ENCODE measurements at regions not wholly inside any gene's neighbourhood (a gene's known extent, or its start where the extent isn't known, plus 50 kb on each side); places are given as distances from the start of the nearest gene placed in this dataset.

DNA sequence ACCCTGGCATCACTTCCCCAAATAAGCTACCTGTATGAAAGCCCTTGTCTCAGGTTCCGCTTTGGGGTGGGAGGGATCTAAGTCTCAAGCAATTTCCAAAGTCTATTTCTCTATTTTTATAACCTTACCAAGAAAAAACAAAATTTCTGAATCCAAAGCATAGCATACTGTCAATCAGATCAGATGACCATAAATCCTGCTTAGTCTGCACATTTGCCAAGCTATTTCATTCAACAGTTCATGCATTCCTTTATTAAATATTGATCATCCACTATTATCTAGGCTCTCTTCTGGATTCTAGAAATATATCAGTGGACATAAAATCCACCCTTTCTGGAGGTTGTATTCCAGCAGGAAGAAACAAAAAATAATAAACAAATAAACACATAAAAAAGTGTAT, 263.5 kb upstream of the USP15 start:
- no peak for DNase-seq (ENCODE audit: low read depth in 4 of 6, low spot score in 6 of 6)

DNA sequence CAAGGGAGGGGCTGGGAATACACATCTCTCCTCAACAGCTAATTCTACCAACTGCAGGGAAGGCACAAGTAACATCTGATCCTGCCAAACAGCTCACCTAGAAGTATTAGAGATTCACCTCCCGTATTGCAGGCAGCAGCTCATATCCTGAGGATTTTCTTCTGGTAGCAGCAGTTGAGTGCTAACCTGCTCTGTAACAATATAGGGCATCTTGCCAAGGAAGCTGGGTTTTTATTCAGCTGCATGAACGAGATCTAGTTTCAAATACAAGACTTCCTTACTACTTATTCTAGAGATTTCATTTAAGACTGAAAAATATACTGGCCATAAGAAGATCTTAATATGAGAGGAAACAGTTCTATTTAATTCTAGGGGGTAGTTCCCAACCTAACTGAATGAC, 261.4 kb upstream of the USP15 start:
- H3K36me3 ChIP-seq (ENCODE audit: control insufficient read depth, insufficient read depth, low read length): no peaks in the 10 kb centered on the region
- no peak overlapping the region for H3K4me3 ChIP-seq (ENCODE audit: low read depth, low read length)
- H3K27me3 ChIP-seq (ENCODE audit: control insufficient read depth, insufficient read depth, low read length): no peaks in the 10 kb centered on the region
- H3K9me3 ChIP-seq (ENCODE audit: control insufficient read depth, insufficient read depth, low read length): no peaks in the 10 kb centered on the region
- H3K27ac ChIP-seq (ENCODE audit: low read depth, low read length): no peak overlapping the region
- 67% methylated on average over 1 of the region's 2 CpGs for WGBS (ENCODE audit: insufficient coverage)
- DNase-seq (ENCODE audit: low read depth in 4 of 6, low spot score in 6 of 6): peak in 2 of 6 donors; percentile 9 to 45
- no peaks in the 10 kb centered on the region for H3K4me1 ChIP-seq (ENCODE audit: control insufficient read depth, insufficient read depth, low read length)

More for the DNA sequence above, 263.5 kb upstream of the USP15 start:
- WGBS (ENCODE audit: insufficient coverage): no CpG with 5 or more reads among the region's 1 CpG
- Histone ChIP-seq H3K9me3 (ENCODE audit: control insufficient read depth, insufficient read depth, low read length) (no peaks in the 10 kb centered on the region), H3K27me3 (ENCODE audit: control insufficient read depth, insufficient read depth, low read length) (no peaks in the 10 kb centered on the region), H3K36me3 (ENCODE audit: control insufficient read depth, insufficient read depth, low read length) (no peaks in the 10 kb centered on the region), H3K4me3 (ENCODE audit: low read depth, low read length) (no peak overlapping the region), H3K4me1 (ENCODE audit: control insufficient read depth, insufficient read depth, low read length) (no peaks in the 10 kb centered on the region), H3K27ac (ENCODE audit: low read depth, low read length) (no peak overlapping the region)

DNA sequence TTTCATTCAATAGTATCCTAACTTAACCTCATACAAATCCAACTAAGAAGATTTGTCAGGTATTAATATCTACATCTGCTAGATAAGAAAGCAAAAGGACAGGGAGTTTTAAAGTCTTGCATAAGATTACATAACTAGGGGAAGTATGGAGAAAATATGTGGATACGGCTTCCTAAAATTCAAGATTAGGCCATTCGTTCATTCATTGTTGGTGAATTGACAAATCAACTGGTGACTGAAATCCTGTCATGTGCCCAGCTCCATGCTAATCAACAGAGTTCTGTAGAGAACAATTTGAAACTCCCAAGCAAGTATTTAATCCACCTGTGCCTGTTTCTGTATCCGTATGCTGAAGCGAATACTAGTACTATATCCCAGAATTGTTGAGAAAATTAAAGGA, 260.9 kb upstream of the USP15 start:
- no peak for DNase-seq (ENCODE audit: low read depth in 4 of 6, low spot score in 6 of 6)
- no peak overlapping the region for H3K27ac ChIP-seq (ENCODE audit: low read depth, low read length)
- H3K36me3 ChIP-seq (ENCODE audit: control insufficient read depth, insufficient read depth, low read length): no peaks in the 10 kb centered on the region
- H3K27me3 ChIP-seq (ENCODE audit: control insufficient read depth, insufficient read depth, low read length): no peaks in the 10 kb centered on the region
- 81% methylated on average over 2 of the region's 4 CpGs for WGBS (ENCODE audit: insufficient coverage)
- no peaks in the 10 kb centered on the region for H3K4me1 ChIP-seq (ENCODE audit: control insufficient read depth, insufficient read depth, low read length)
- H3K4me3 ChIP-seq (ENCODE audit: low read depth, low read length): no peak overlapping the region
- no peaks in the 10 kb centered on the region for H3K9me3 ChIP-seq (ENCODE audit: control insufficient read depth, insufficient read depth, low read length)

DNA sequence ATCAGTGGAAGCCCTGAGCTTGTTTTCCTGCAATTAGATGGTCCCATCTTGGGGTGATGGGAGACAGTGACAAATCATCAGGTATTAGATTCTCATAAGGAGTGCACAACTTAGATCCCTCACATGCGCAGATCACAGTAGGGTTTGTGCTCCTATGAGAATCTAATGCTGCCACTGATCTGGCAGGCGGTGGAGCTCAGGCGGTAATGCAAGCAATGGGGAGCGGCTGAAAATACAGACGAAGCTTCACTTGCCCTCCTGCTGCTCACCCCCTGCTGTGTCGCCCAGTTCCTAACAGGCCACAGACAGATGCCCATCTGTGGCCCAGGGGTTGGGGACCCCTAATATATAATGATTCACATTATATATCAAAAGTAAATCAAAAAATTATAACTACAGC, 258.8 kb upstream of the USP15 start:
- Histone ChIP-seq H3K4me1 (ENCODE audit: control insufficient read depth, insufficient read depth, low read length) (no peaks in the 10 kb centered on the region), H3K4me3 (ENCODE audit: low read depth, low read length) (no peak overlapping the region), H3K36me3 (ENCODE audit: control insufficient read depth, insufficient read depth, low read length) (no peaks in the 10 kb centered on the region), H3K9me3 (ENCODE audit: control insufficient read depth, insufficient read depth, low read length) (no peaks in the 10 kb centered on the region), H3K27me3 (ENCODE audit: control insufficient read depth, insufficient read depth, low read length) (no peaks in the 10 kb centered on the region), H3K27ac (ENCODE audit: low read depth, low read length) (no peak overlapping the region)
- WGBS (ENCODE audit: insufficient coverage): 92% methylated on average over 3 of the region's 6 CpGs
- no peak for DNase-seq (ENCODE audit: low read depth in 4 of 6, low spot score in 6 of 6)

DNA sequence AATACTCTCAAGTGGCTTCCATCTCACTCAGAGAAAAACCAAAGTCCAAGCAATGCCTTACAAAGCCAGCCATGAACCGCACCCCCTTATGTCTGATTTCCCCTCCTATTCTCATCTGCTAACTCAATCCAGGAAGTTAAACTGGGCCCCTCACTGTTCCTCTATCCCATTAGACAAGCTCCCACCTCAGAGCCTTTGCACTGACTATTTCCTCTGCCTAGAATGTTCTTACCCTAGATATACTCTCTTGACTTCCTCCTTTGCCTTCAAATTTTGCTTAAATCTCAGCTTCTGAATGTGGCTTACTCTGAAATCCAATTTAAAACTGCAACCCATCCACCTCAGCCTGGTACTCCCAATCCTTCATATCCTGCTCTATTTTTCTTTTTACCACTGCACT, 257.0 kb upstream of the USP15 start:
- H3K27ac ChIP-seq (ENCODE audit: low read depth, low read length): no peak overlapping the region
- no peaks in the 10 kb centered on the region for H3K9me3 ChIP-seq (ENCODE audit: control insufficient read depth, insufficient read depth, low read length)
- H3K4me1 ChIP-seq (ENCODE audit: control insufficient read depth, insufficient read depth, low read length): no peaks in the 10 kb centered on the region
- 89% methylated on average over 1 of the region's 1 CpG for WGBS (ENCODE audit: insufficient coverage)
- H3K36me3 ChIP-seq (ENCODE audit: control insufficient read depth, insufficient read depth, low read length): no peaks in the 10 kb centered on the region
- DNase-seq (ENCODE audit: low read depth in 4 of 6, low spot score in 6 of 6): no peak
- H3K27me3 ChIP-seq (ENCODE audit: control insufficient read depth, insufficient read depth, low read length): no peaks in the 10 kb centered on the region
- no peak overlapping the region for H3K4me3 ChIP-seq (ENCODE audit: low read depth, low read length)

DNA sequence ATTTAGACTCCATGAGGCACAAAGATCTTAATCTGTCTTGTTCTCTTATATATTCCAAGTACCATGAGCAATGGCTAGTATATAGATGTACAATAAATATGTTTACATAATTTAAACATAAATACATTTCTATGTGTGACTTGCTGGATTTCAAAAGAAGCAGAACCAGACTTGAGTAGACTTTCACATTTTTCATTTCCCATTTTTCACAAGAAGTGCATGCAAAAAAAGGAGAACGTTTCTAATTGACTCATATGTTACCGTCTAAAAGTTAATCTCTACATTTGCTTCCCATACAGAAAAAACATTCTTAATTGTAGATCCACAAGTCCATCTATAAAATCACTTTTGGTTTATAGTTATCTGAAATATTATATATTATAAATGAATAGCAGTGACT, 256.5 kb upstream of the USP15 start:
- no peaks in the 10 kb centered on the region for H3K36me3 ChIP-seq (ENCODE audit: control insufficient read depth, insufficient read depth, low read length)
- H3K4me3 ChIP-seq (ENCODE audit: low read depth, low read length): no peak overlapping the region
- no CpG with 5 or more reads among the region's 2 CpGs for WGBS (ENCODE audit: insufficient coverage)
- H3K27me3 ChIP-seq (ENCODE audit: control insufficient read depth, insufficient read depth, low read length): no peaks in the 10 kb centered on the region
- no peak for DNase-seq (ENCODE audit: low read depth in 4 of 6, low spot score in 6 of 6)
- H3K27ac ChIP-seq (ENCODE audit: low read depth, low read length): no peak overlapping the region
- H3K9me3 ChIP-seq (ENCODE audit: control insufficient read depth, insufficient read depth, low read length): no peaks in the 10 kb centered on the region
- H3K4me1 ChIP-seq (ENCODE audit: control insufficient read depth, insufficient read depth, low read length): no peaks in the 10 kb centered on the region

DNA sequence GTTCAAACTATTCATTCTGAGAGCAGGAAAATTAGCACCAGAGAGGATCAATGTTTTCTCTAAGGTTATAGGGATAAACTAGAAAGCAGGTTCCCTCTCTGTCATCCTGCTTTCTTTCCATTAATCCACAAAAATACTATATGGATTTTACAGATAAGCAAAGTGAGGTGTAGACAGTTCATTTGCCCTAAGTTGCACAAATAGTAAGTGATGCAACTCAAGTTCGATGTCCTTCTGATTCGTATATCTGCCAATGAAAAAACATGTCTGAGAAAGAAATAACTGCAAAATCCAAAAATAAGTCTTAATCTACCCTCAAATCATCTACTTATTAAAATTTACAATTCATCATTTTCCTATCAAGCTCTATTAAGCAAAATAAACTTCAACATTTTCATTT, 254.6 kb upstream of the USP15 start:
- H3K4me1 ChIP-seq (ENCODE audit: control insufficient read depth, insufficient read depth, low read length): no peaks in the 10 kb centered on the region
- H3K36me3 ChIP-seq (ENCODE audit: control insufficient read depth, insufficient read depth, low read length): no peaks in the 10 kb centered on the region
- no peaks in the 10 kb centered on the region for H3K9me3 ChIP-seq (ENCODE audit: control insufficient read depth, insufficient read depth, low read length)
- DNase-seq (ENCODE audit: low read depth in 4 of 6, low spot score in 6 of 6): no peak
- no CpG with 5 or more reads among the region's 2 CpGs for WGBS (ENCODE audit: insufficient coverage)
- H3K27ac ChIP-seq (ENCODE audit: low read depth, low read length): no peak overlapping the region
- H3K27me3 ChIP-seq (ENCODE audit: control insufficient read depth, insufficient read depth, low read length): no peaks in the 10 kb centered on the region
- H3K4me3 ChIP-seq (ENCODE audit: low read depth, low read length): no peak overlapping the region

DNA sequence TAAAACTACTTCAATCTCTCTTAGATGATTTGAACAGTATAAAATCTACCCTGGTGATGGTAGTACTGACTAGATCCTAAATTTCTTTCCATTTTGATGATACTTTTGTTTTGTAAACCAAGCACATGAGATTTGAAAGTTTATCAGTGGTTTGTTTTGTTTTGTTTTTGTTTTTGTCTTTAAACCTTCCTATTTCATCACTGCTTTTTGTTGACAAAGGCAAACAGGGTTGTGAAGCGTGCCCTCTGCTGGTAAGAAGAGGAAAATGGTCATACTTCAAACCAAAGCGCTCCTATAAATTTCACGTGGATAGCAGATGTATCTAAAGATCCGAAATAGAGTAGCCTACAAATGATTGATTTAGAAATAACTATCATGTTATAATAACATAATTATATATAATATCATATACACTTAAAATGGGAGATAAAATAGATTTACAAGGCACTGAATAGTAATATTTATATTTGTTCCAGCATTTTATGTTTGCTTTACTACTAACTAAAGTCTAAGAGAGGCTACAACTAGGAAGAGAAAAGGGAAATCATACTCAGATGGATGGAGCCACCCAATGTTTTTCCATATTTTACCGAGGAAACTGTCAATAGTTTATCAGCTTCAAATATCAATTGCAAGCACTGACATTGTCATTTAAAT, 254.0 kb upstream of the USP15 start:
- Histone ChIP-seq H3K27me3 (ENCODE audit: control insufficient read depth, insufficient read depth, low read length) (no peaks in the 10 kb centered on the region), H3K4me3 (ENCODE audit: low read depth, low read length) (no peak overlapping the region), H3K4me1 (ENCODE audit: control insufficient read depth, insufficient read depth, low read length) (no peaks in the 10 kb centered on the region), H3K9me3 (ENCODE audit: control insufficient read depth, insufficient read depth, low read length) (no peaks in the 10 kb centered on the region), H3K36me3 (ENCODE audit: control insufficient read depth, insufficient read depth, low read length) (no peaks in the 10 kb centered on the region), H3K27ac (ENCODE audit: low read depth, low read length) (no peak overlapping the region)
- 78% methylated on average over 1 of the region's 5 CpGs for WGBS (ENCODE audit: insufficient coverage)
- DNase-seq (ENCODE audit: low read depth in 4 of 6, low spot score in 6 of 6): peak in 3 of 6 donors; percentile 14 to 71 (median 60)

DNA sequence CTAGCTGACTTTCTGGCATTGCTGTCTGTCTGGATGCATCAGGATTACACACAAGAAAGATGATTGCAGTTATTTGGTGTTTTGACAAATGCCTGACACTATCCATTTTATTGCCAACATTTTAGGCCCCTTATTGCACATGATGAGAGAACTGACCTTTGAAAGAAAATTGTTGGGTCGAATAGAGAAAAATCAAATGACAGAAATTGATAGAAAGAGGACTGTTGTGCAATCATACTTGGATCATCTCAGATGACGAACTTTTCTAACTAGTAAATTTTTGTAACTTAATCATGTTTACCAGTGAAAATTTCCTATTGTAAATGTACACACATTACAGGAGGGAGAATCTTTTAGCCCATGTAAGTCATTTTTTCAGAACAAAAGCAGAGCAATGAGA, 251.5 kb upstream of the USP15 start:
- H3K9me3 ChIP-seq (ENCODE audit: control insufficient read depth, insufficient read depth, low read length): no peaks in the 10 kb centered on the region
- no peaks in the 10 kb centered on the region for H3K4me1 ChIP-seq (ENCODE audit: control insufficient read depth, insufficient read depth, low read length)
- H3K36me3 ChIP-seq (ENCODE audit: control insufficient read depth, insufficient read depth, low read length): no peaks in the 10 kb centered on the region
- H3K4me3 ChIP-seq (ENCODE audit: low read depth, low read length): no peak overlapping the region
- WGBS (ENCODE audit: insufficient coverage): no CpG with 5 or more reads among the region's 2 CpGs
- DNase-seq (ENCODE audit: low read depth in 4 of 6, low spot score in 6 of 6): no peak
- H3K27ac ChIP-seq (ENCODE audit: low read depth, low read length): no peak overlapping the region
- H3K27me3 ChIP-seq (ENCODE audit: control insufficient read depth, insufficient read depth, low read length): no peaks in the 10 kb centered on the region

DNA sequence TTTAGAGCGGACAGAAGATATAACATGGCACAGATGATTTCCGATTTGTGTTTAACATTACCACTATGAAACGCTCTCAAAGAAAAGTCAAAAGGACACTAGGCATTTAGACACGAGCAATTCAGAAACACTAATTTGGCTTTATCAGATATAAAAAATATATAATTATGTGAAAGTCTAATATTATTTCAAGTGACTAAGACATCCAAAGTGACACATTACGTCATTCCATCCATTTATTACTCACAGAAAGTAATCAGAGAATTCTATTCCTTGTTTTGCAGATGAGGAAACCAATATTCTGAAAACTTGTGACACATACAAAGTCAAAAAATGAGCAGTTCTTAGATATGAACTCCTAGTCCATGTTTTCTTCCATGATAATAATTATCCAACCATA, 250.8 kb upstream of the USP15 start:
- H3K36me3 ChIP-seq (ENCODE audit: control insufficient read depth, insufficient read depth, low read length): no peaks in the 10 kb centered on the region
- no peak overlapping the region for H3K4me3 ChIP-seq (ENCODE audit: low read depth, low read length)
- H3K27me3 ChIP-seq (ENCODE audit: control insufficient read depth, insufficient read depth, low read length): no peaks in the 10 kb centered on the region
- no peak overlapping the region for H3K27ac ChIP-seq (ENCODE audit: low read depth, low read length)
- no CpG with 5 or more reads among the region's 5 CpGs for WGBS (ENCODE audit: insufficient coverage)
- no peaks in the 10 kb centered on the region for H3K9me3 ChIP-seq (ENCODE audit: control insufficient read depth, insufficient read depth, low read length)
- DNase-seq (ENCODE audit: low read depth in 4 of 6, low spot score in 6 of 6): no peak
- H3K4me1 ChIP-seq (ENCODE audit: control insufficient read depth, insufficient read depth, low read length): no peaks in the 10 kb centered on the region
